DND-41 (cell line): ENCODE measurements at regions not wholly inside any gene's neighbourhood (a gene's known extent, or its start where the extent isn't known, plus 50 kb on each side); places are given as distances from the start of the nearest gene placed in this dataset.

Experiments used
- CTCF ChIP-seq: IDR thresholded peaks from 2 replicates; pipeline ENCODE4 v1.5.1; 2012; ENCODE audit warnings: borderline replicate concordance, low read length, moderate library complexity, mild to moderate bottlenecking; ENCODE audit not compliant: poor library complexity, severe bottlenecking; ENCODE audit errors: extremely low read depth
- EZH2 ChIP-seq: IDR thresholded peaks from 3 replicates; pipeline ENCODE4 v1.6.1; 2012; ENCODE audit warnings: borderline replicate concordance, low read depth, mild to moderate bottlenecking, moderate library complexity, low read length, inconsistent platforms; ENCODE audit not compliant: severe bottlenecking

GRCh38 chr6:81475646-81476045 lies 276.8 kb downstream of the TENT5A start:
- TF ChIP-seq CTCF (no peak), EZH2 (no peak)
